LNCaP clone FGC (cell line): ENCODE measurements at regions not wholly inside any gene's neighbourhood (a gene's known extent, or its start where the extent isn't known, plus 50 kb on each side); places are given as distances from the start of the nearest gene placed in this dataset.

ENCODE experiments used
- DNase-seq: peaks from one replicate; pipeline ENCODE4 v3.0.0-alpha.2; 2011; ENCODE audit warnings: low read depth
- H3K4me3 ChIP-seq: 2 replicates; pipeline ENCODE4 v1.5.1; 2011; ENCODE audit warnings: mild to moderate bottlenecking, low read depth, low read length, control low read depth
- TF ChIP-seq, protein P1 (sequence below): IDR thresholded peaks from 2 replicates; pipeline ENCODE4 v1.5.1; 2012; ENCODE audit warnings: mild to moderate bottlenecking; ENCODE audit not compliant: control insufficient read depth, insufficient read depth; ENCODE audit errors: extremely low read depth

DNA sequence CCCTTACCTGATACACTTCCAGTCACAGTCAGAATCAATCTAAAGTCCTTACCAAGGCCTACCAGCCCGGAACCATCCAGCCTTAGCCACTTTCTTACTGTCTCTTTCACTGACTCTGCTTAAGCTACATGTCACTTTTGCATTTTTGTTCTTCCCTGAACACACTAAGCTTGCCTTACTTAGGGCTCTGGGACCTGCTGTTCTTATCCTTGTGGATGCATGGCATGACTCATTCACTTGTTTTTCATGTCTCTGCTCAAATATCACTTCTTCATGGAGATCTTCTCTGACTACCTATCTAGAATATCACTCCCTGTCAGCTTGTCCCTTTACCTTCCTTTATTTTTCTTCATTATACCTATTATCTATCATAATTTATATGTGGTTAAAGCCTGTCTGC lies 65.6 kb upstream of the ZDHHC17 start:
- H3K4me3 ChIP-seq: no peak overlapping the region
- DNase-seq: no peak
- TF ChIP-seq, protein P1, sequence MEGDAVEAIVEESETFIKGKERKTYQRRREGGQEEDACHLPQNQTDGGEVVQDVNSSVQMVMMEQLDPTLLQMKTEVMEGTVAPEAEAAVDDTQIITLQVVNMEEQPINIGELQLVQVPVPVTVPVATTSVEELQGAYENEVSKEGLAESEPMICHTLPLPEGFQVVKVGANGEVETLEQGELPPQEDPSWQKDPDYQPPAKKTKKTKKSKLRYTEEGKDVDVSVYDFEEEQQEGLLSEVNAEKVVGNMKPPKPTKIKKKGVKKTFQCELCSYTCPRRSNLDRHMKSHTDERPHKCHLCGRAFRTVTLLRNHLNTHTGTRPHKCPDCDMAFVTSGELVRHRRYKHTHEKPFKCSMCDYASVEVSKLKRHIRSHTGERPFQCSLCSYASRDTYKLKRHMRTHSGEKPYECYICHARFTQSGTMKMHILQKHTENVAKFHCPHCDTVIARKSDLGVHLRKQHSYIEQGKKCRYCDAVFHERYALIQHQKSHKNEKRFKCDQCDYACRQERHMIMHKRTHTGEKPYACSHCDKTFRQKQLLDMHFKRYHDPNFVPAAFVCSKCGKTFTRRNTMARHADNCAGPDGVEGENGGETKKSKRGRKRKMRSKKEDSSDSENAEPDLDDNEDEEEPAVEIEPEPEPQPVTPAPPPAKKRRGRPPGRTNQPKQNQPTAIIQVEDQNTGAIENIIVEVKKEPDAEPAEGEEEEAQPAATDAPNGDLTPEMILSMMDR: no peak

DNA sequence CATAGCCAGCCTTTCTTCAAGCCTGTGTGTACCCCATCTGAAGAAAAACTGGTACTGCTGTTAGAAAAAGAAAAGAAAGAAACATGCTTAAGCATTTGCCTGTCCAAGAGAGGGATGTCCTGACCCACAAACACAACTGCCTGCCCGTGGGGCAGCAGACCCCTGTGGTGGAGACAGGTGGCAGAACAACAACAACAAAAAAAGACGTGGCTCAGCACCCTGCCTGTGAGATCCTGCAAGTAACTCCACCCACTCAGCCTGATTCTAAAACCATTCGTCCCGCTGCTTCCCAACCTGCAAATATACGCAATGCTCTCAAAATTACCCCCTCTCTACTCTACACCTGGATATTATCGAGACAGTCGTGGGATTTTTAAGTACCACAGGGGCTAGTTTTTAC lies 64.9 kb upstream of the ZDHHC17 start:
- H3K4me3 ChIP-seq: no peak overlapping the region
- DNase-seq: no peak
- TF ChIP-seq, protein P1: no peak

DNA sequence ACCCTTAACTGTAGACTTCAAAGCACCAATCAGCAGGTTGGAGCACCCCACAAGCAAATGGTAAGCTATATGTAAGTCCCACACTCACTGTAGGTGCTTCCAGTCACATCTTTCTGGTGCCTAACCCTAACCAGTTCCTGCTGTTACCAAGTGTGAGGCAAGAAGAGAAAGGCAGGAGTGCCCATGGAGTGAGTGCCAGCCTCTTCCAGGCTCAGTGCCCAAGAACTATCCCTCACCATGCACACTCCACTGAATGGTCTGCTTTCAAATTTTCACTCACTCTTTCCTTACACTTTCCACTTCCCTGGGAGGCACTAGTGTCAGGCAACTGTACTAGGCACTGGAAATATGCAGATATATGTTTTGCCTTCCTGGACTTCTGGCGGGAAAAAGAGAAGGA lies 62.2 kb upstream of the ZDHHC17 start:
- TF ChIP-seq, protein P1: no peak
- no peak overlapping the region for H3K4me3 ChIP-seq
- no peak for DNase-seq

DNA sequence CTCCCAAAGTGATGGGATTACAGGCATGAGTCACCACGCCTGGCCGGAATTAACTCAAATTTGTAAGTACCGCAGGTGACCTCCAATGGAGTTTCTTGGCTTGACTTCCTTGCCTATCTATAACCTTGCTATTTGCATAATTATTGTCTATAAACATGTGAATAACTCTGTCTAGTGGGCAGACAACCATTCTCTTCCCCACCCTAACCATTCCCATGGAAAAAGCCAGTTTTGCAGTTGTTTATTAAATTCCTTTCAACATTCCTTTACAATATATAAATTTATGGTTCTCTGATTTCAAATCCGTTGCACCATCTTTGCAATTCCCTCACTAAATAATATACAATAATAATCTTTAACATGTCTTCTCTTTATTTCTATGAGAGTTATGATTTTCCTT lies 61.0 kb upstream of the ZDHHC17 start:
- TF ChIP-seq, protein P1: no peak
- no peak overlapping the region for H3K4me3 ChIP-seq
- no peak for DNase-seq

DNA sequence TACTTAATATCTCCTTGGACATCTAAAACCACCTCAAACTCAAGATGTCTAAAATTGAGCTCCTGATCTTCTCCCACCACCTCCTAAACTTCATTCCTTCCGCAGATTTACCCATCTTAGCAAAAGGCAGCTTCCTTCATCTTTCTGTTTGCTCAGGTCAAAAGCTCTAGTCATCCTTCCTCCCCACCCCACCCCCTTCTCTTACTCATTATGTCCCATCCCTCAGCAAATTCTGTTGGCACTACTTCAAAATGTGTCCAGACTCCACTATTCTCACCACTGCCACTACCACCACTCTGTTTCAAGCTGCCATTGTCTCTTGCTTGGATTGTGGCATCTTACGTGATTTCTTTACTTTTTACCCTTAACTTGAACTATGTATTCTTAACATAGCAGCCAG lies 59.2 kb upstream of the ZDHHC17 start:
- DNase-seq: no peak
- H3K4me3 ChIP-seq: no peak overlapping the region
- TF ChIP-seq, protein P1: no peak

DNA sequence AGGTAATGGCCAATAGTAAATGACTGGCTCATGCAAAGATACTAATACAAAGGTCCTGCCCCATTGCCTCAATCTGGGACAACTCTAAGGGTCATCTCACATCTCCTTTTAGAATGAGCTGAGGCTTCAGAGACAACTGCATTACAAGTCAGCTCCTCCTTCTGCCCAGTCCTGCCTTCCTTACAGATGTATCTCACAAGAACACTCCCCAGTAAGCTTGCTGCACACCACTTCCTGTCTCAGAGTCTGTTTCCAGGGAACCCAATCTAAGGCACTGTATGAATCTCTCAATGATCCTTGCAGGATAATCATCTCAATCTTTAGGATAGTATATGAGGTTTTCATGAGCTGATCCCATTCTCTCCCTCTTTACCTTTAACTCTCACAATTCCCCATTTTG lies 57.8 kb upstream of the ZDHHC17 start:
- no peak for DNase-seq
- H3K4me3 ChIP-seq: no peak overlapping the region
- TF ChIP-seq, protein P1: no peak

DNA sequence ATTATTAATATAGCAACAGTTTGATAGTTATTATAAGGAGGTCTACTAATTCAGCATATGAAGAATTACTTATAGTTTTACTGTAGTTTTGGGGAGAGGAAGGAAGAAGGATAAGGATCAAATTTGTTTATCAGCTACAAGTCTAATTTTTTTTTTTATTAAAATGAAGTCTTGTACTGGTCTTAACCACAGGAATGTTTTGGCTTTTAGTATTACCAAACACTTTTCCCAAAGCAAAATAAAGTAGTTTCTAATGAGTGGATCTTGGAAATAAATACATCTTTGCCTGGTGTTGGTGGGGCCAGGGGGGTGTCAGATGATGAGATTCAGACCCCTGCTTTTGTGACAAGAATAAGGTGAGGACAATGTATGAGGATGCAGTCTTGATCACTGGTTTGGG lies 57.2 kb upstream of the ZDHHC17 start:
- no peak for DNase-seq
- TF ChIP-seq, protein P1: no peak
- no peak overlapping the region for H3K4me3 ChIP-seq
